ENCODE measurements at regions not wholly inside any gene's neighbourhood (a gene's known extent, or its start where the extent isn't known, plus 50 kb on each side); places are given as distances from the start of the nearest gene placed in this dataset.

DNA sequence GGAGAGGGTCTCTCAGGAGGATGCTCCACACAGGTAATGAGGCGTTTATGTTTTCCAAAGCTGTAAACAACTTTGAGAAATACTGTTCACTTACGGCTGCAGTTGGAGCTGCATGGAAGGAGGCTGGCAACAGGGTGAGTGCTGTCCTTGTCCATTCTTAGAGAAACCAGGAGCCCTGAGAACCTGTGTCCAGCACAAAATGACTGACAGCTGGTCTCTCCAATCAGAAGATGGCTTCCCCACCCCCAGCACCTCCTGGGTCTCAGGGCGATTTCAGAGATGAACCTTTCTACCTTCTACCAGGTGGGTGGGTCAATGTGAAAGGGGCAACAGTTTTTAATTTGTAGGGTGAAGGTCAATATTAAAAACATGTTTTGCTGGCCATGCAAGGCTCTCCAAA lies 353.6 kb downstream of the NPHP4 start:
- H3K27me3 ChIP-seq = no peaks in the 10 kb centered on the region
- H3K4me1 ChIP-seq = no peaks in the 10 kb centered on the region
- no peaks in the 10 kb centered on the region for H3K9me3 ChIP-seq (ENCODE audit: low read depth)
- H3K9me3 Mint-ChIP-seq = peaks cover 10% of the 10 kb centered on the region
- no peaks in the 10 kb centered on the region for H3F3A ChIP-seq (ENCODE audit: low read depth)
- H3K79me2 ChIP-seq (ENCODE audit: low read depth) = no peaks in the 10 kb centered on the region
- H3K4me2 ChIP-seq = no peak overlapping the region
- H3K9ac ChIP-seq = no peak overlapping the region
- H3K27ac ChIP-seq = no peak overlapping the region
- peaks cover 8% of the 10 kb centered on the region for H3K4me1 Mint-ChIP-seq
- H3K4me3 ChIP-seq = no peak overlapping the region
- no peak overlapping the region for H3K4me3 Mint-ChIP-seq
- no peak overlapping the region for H2AFZ ChIP-seq (replicated peaks)
- TF ChIP-seq EZH2 (IDR thresholded peaks at IDR 0.05) (no peak), EZH2phosphoT487 (IDR thresholded peaks at IDR 0.05) (no peak)
- TF ChIP-seq, protein P1, sequence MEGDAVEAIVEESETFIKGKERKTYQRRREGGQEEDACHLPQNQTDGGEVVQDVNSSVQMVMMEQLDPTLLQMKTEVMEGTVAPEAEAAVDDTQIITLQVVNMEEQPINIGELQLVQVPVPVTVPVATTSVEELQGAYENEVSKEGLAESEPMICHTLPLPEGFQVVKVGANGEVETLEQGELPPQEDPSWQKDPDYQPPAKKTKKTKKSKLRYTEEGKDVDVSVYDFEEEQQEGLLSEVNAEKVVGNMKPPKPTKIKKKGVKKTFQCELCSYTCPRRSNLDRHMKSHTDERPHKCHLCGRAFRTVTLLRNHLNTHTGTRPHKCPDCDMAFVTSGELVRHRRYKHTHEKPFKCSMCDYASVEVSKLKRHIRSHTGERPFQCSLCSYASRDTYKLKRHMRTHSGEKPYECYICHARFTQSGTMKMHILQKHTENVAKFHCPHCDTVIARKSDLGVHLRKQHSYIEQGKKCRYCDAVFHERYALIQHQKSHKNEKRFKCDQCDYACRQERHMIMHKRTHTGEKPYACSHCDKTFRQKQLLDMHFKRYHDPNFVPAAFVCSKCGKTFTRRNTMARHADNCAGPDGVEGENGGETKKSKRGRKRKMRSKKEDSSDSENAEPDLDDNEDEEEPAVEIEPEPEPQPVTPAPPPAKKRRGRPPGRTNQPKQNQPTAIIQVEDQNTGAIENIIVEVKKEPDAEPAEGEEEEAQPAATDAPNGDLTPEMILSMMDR (IDR thresholded peaks at IDR 0.05) = no peak
- H3K27ac Mint-ChIP-seq = no peak overlapping the region
- H3K36me3 ChIP-seq = no peaks in the 10 kb centered on the region
- peaks cover 11% of the 10 kb centered on the region for H3K27me3 Mint-ChIP-seq (ENCODE audit: insufficient read depth, low read depth)
- H4K20me1 ChIP-seq (ENCODE audit: low read depth) = no peaks in the 10 kb centered on the region
- H3K36me3 Mint-ChIP-seq = no peaks in the 10 kb centered on the region
- DNase-seq (ENCODE audit: low spot score) = no peak

DNA sequence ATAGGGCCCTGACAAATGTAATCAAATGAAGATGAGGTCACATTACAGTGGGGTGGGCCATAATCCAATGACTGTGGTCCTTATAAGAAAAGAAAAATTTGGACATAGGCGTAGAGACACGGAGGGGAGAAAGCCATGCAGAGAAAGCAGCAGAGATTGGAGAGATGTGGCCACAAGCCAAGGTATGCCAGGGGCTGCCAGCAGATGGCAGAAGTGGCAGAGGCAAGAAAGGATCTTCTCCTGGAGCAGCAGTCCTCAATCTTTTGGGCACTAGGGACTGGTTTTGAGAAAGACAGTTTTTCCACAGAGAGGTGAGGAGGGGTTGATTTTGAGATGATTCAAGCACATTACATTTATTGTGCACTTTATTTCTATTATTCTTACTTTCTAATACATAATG lies 355.1 kb downstream of the NPHP4 start:
- Mint-ChIP-seq H3K27me3 (ENCODE audit: insufficient read depth, low read depth) (peaks cover 10% of the 10 kb centered on the region), H3K9me3 (peaks cover 10% of the 10 kb centered on the region), H3K4me1 (peaks cover 12% of the 10 kb centered on the region), H3K36me3 (no peaks in the 10 kb centered on the region), H3K4me3 (no peak overlapping the region), H3K27ac (no peak overlapping the region)
- peak; percentile 31 for DNase-seq (ENCODE audit: low spot score)
- no peak overlapping the region for H2AFZ ChIP-seq (replicated peaks)
- TF ChIP-seq EZH2phosphoT487 (IDR thresholded peaks at IDR 0.05) (no peak), EZH2 (IDR thresholded peaks at IDR 0.05) (no peak)
- TF ChIP-seq, protein P1 (IDR thresholded peaks at IDR 0.05) = peak; percentile 45
- no peaks in the 10 kb centered on the region for H4K20me1 ChIP-seq (ENCODE audit: low read depth)
- no peaks in the 10 kb centered on the region for H3F3A ChIP-seq (ENCODE audit: low read depth)
- H3K27ac ChIP-seq = no peak overlapping the region
- no peaks in the 10 kb centered on the region for H3K4me1 ChIP-seq
- H3K27me3 ChIP-seq = no peaks in the 10 kb centered on the region
- no peak overlapping the region for H3K4me2 ChIP-seq
- H3K9me3 ChIP-seq (ENCODE audit: low read depth) = no peaks in the 10 kb centered on the region
- H3K79me2 ChIP-seq (ENCODE audit: low read depth) = no peaks in the 10 kb centered on the region
- H3K4me3 ChIP-seq = no peak overlapping the region
- no peaks in the 10 kb centered on the region for H3K36me3 ChIP-seq
- H3K9ac ChIP-seq = no peak overlapping the region

DNA sequence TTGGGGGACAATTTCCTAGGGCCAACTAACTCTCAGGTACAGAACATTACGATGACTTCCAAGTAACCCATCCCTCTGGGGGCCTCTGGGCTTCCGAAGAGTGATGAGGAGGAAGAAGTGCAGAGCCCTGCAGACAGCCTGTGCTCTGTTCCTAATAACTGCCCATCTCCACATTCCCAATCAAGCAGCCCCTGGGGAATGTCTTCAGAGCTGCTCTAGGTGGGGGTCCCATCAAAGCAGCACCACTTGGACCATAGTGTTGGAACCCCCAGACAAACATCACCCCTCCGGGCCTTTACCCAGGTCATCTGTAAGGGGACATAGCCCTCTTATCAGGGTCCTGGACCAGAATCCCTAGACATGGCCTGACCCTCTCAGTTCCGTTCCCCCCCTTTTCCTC lies 357.3 kb downstream of the NPHP4 start:
- DNase-seq (ENCODE audit: low spot score) = no peak
- Histone ChIP-seq H3K9me3 (ENCODE audit: low read depth) (no peaks in the 10 kb centered on the region), H3K4me3 (no peak overlapping the region), H3K9ac (no peak overlapping the region), H3K36me3 (no peaks in the 10 kb centered on the region), H2AFZ (replicated peaks) (no peak overlapping the region), H3K4me1 (no peaks in the 10 kb centered on the region), H4K20me1 (ENCODE audit: low read depth) (no peaks in the 10 kb centered on the region), H3K79me2 (ENCODE audit: low read depth) (no peaks in the 10 kb centered on the region), H3K27ac (no peak overlapping the region), H3F3A (ENCODE audit: low read depth) (no peaks in the 10 kb centered on the region), H3K27me3 (no peaks in the 10 kb centered on the region), H3K4me2 (no peak overlapping the region)
- Mint-ChIP-seq H3K4me3 (no peak overlapping the region), H3K4me1 (peaks cover 13% of the 10 kb centered on the region), H3K27me3 (ENCODE audit: insufficient read depth, low read depth) (peaks cover 9% of the 10 kb centered on the region), H3K36me3 (no peaks in the 10 kb centered on the region), H3K27ac (peak overlapping the region; percentile 31), H3K9me3 (peaks cover 10% of the 10 kb centered on the region)
- TF ChIP-seq EZH2phosphoT487 (IDR thresholded peaks at IDR 0.05) (no peak), EZH2 (IDR thresholded peaks at IDR 0.05) (no peak)
- TF ChIP-seq, protein P1 (IDR thresholded peaks at IDR 0.05) = no peak

Data from neural progenitor cell (in vitro differentiated cells).